Progenitor cell of endocrine pancreas (in vitro differentiated cells): ENCODE measurements at regions not wholly inside any gene's neighbourhood (a gene's known extent, or its start where the extent isn't known, plus 50 kb on each side); places are given as distances from the start of the nearest gene placed in this dataset.

Source experiments
- DNase-seq: peaks from one replicate; pipeline ENCODE4 v3.0.0; 2021; ENCODE audit warnings: low spot score; ENCODE audit not compliant: unreplicated experiment
- H3K27ac Mint-ChIP-seq: 2 replicates; pipeline ENCODE4 v1.8.0; 2021; ENCODE audit warnings: mild to moderate bottlenecking, moderate library complexity, mixed read lengths
- H3K27me3 Mint-ChIP-seq: 2 replicates; pipeline ENCODE4 v1.8.0; 2021; ENCODE audit warnings: mixed read lengths
- H3K36me3 Mint-ChIP-seq: 2 replicates; pipeline ENCODE4 v1.8.0; 2022; ENCODE audit warnings: mixed read lengths; ENCODE audit not compliant: insufficient read depth
- H3K4me1 Mint-ChIP-seq: 2 replicates; pipeline ENCODE4 v1.8.0; 2021; ENCODE audit warnings: low read depth, mixed read lengths
- H3K4me3 Mint-ChIP-seq: 2 replicates; pipeline ENCODE4 v1.8.0; 2021; ENCODE audit warnings: low read depth, mild to moderate bottlenecking, moderate library complexity, mixed read lengths
- H3K9me3 Mint-ChIP-seq: 2 replicates; pipeline ENCODE4 v1.8.0; 2021; ENCODE audit warnings: low read depth, mixed read lengths
- TF ChIP-seq, protein P1 (sequence below): fragments of 200-600 bp; sonication (generic); IDR thresholded peaks from one replicate; pipeline ENCODE4 v1.5.0; 2021; ENCODE audit warnings: antibody characterized with exemption, mild to moderate bottlenecking; ENCODE audit not compliant: unreplicated experiment

DNA sequence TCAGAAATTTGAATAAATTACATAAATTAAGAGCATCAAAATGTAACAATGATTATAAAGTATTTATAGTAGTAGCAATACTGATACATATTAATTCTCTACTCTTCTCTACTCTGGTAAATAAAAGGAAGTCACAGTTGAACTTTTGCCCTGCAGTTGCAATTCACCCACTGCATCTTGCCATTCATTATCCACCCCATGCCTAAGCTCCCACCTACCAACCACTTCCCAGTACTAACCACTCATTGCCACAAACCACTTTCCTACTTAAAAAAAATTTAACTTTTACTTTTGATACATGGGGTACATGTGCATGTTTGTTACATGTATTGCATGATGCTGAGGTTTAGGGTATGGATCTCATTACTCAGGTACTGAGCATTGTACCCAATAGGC is 174.0 kb downstream of the RASSF9 start:
- no peak overlapping the region for H3K27ac Mint-ChIP-seq
- peaks cover 3% of the 10 kb centered on the region for H3K36me3 Mint-ChIP-seq
- H3K9me3 Mint-ChIP-seq, result peaks cover 21% of the 10 kb centered on the region
- DNase-seq, result no peak
- H3K4me3 Mint-ChIP-seq, result no peak overlapping the region
- no peaks in the 10 kb centered on the region for H3K4me1 Mint-ChIP-seq
- TF ChIP-seq, protein P1, sequence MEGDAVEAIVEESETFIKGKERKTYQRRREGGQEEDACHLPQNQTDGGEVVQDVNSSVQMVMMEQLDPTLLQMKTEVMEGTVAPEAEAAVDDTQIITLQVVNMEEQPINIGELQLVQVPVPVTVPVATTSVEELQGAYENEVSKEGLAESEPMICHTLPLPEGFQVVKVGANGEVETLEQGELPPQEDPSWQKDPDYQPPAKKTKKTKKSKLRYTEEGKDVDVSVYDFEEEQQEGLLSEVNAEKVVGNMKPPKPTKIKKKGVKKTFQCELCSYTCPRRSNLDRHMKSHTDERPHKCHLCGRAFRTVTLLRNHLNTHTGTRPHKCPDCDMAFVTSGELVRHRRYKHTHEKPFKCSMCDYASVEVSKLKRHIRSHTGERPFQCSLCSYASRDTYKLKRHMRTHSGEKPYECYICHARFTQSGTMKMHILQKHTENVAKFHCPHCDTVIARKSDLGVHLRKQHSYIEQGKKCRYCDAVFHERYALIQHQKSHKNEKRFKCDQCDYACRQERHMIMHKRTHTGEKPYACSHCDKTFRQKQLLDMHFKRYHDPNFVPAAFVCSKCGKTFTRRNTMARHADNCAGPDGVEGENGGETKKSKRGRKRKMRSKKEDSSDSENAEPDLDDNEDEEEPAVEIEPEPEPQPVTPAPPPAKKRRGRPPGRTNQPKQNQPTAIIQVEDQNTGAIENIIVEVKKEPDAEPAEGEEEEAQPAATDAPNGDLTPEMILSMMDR, result no peak
- H3K27me3 Mint-ChIP-seq, result no peaks in the 10 kb centered on the region

DNA sequence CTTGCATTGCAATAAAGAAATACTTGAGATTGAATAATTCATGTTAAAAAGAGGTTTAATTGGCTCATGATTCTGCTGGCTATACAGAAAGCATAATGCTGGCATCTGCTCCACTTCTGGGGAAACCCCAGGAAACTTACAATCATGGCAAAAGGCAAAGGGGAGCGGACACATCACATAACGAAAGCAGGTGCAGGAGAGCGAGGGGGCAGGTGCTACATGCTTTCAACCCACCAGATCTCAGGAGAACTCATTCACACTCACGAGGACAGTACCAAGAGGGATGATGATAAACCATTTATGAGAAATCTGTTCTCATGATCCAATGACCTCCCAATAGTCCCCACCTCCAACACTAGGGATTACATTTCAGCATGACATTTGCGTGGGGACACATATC is 172.6 kb downstream of the RASSF9 start:
- H3K9me3 Mint-ChIP-seq, result peaks cover 14% of the 10 kb centered on the region
- H3K27ac Mint-ChIP-seq, result no peak overlapping the region
- H3K27me3 Mint-ChIP-seq, result no peaks in the 10 kb centered on the region
- H3K36me3 Mint-ChIP-seq, result peaks cover 1% of the 10 kb centered on the region
- no peak overlapping the region for H3K4me3 Mint-ChIP-seq
- H3K4me1 Mint-ChIP-seq, result no peaks in the 10 kb centered on the region
- TF ChIP-seq, protein P1, result no peak
- no peak for DNase-seq

DNA sequence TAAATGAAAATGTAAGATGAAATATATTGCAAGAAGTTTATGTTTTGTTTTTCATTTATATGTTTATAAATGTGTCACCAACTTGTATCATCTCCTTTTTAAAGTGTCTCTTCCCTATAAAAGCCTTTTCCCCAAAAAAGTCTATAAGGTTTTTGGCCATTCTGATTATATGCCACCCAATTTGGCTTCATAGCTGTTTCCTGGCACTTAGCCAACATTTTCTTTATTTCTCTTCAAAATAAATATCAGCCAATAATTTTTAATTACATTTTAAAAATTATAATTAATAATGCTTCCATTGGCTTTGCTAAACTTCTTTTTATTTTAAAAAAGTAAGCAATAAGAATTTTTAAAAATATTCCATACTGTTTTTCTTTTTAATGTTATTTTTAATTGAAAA is 171.8 kb downstream of the RASSF9 start:
- no peaks in the 10 kb centered on the region for H3K4me1 Mint-ChIP-seq
- no peak overlapping the region for H3K4me3 Mint-ChIP-seq
- TF ChIP-seq, protein P1, result no peak
- no peak overlapping the region for H3K27ac Mint-ChIP-seq
- H3K36me3 Mint-ChIP-seq, result no peaks in the 10 kb centered on the region
- no peaks in the 10 kb centered on the region for H3K27me3 Mint-ChIP-seq
- DNase-seq, result no peak
- H3K9me3 Mint-ChIP-seq, result peaks cover 10% of the 10 kb centered on the region

DNA sequence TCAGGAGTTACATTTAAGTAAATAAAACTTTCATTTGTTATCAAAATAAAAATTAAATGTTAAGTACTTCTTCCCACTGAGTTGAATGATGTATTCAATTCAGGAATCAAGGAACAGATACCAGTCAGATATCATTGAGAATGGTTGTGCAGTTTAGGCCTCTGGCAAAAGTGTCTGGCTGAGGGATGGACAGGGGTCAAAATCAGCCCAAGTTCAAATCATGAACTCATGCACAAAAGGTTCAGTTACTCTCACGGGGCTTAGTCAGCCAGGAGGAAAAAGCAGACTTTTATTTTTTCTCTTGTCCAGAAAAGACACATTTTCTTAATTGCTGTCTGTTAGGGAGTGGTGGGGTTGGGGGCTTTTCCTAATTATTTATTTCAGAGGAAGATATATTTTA is 166.3 kb downstream of the RASSF9 start:
- DNase-seq, result no peak
- no peaks in the 10 kb centered on the region for H3K27me3 Mint-ChIP-seq
- no peak overlapping the region for H3K27ac Mint-ChIP-seq
- no peak overlapping the region for H3K4me3 Mint-ChIP-seq
- no peaks in the 10 kb centered on the region for H3K4me1 Mint-ChIP-seq
- H3K36me3 Mint-ChIP-seq, result peaks cover 2% of the 10 kb centered on the region
- H3K9me3 Mint-ChIP-seq, result peaks cover 5% of the 10 kb centered on the region
- TF ChIP-seq, protein P1, result no peak

DNA sequence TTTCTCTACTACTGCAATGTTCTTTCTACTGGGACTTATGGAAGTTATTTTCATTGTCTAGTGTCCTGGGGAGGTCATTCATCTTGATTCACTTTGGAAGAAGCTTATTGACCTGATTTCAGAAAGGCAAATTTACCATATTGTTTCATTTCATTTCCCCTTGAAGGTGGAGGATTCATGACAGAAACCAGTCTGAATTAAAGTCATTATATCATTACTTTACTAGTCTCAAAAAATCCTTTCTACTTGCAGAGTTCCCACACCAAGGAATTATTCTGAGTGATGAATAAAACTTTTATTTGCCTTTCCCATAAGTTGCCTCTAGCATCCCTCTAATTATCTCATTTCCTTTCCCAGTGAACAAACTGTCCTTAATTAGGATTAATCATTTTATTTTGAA is 163.8 kb downstream of the RASSF9 start:
- H3K9me3 Mint-ChIP-seq, result peaks cover 5% of the 10 kb centered on the region
- no peaks in the 10 kb centered on the region for H3K4me1 Mint-ChIP-seq
- H3K27ac Mint-ChIP-seq, result no peak overlapping the region
- DNase-seq, result no peak
- TF ChIP-seq, protein P1, result no peak
- peaks cover 2% of the 10 kb centered on the region for H3K36me3 Mint-ChIP-seq
- no peaks in the 10 kb centered on the region for H3K27me3 Mint-ChIP-seq
- H3K4me3 Mint-ChIP-seq, result no peak overlapping the region
